GM10266 (cell line): ENCODE measurements at regions not wholly inside any gene's neighbourhood (a gene's known extent, or its start where the extent isn't known, plus 50 kb on each side); places are given as distances from the start of the nearest gene placed in this dataset.

Experiments used
- DNase-seq: peaks from one replicate; pipeline ENCODE4 v3.0.0; 2012; ENCODE audit errors: extremely low spot score
- TF ChIP-seq, protein P1 (sequence below): IDR thresholded peaks from 2 replicates; pipeline ENCODE4 v1.5.1; 2012; ENCODE audit warnings: mild to moderate bottlenecking, low read depth; ENCODE audit not compliant: control insufficient read depth, insufficient read depth; ENCODE audit errors: missing control alignments

GRCh38 chr13:103218253-103218652, 152.0 kb upstream of the SLC10A2 start:
- DNase-seq = no peak
- TF ChIP-seq, protein P1, sequence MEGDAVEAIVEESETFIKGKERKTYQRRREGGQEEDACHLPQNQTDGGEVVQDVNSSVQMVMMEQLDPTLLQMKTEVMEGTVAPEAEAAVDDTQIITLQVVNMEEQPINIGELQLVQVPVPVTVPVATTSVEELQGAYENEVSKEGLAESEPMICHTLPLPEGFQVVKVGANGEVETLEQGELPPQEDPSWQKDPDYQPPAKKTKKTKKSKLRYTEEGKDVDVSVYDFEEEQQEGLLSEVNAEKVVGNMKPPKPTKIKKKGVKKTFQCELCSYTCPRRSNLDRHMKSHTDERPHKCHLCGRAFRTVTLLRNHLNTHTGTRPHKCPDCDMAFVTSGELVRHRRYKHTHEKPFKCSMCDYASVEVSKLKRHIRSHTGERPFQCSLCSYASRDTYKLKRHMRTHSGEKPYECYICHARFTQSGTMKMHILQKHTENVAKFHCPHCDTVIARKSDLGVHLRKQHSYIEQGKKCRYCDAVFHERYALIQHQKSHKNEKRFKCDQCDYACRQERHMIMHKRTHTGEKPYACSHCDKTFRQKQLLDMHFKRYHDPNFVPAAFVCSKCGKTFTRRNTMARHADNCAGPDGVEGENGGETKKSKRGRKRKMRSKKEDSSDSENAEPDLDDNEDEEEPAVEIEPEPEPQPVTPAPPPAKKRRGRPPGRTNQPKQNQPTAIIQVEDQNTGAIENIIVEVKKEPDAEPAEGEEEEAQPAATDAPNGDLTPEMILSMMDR = no peak

DNA sequence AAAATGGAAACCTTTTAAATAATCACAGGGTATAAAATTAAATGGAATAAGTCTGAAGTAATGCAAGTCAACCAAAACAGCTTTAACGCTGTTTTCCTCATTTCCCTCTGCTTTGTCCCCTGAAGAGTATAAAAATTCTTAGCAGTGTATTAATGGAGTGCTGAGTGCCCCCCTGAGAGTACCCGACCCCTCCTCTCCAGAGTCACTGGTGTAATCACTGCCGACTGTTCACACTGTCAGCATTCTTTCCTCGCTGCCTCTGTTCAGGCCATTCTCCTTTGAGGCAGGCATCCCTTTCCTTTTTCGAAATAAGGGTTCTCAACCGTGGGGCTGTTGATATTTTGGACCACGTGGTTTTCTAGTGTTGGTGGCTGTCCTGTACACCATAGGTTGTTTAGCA, 146.9 kb upstream of the SLC10A2 start:
- no peak for DNase-seq
- TF ChIP-seq, protein P1 = no peak

DNA sequence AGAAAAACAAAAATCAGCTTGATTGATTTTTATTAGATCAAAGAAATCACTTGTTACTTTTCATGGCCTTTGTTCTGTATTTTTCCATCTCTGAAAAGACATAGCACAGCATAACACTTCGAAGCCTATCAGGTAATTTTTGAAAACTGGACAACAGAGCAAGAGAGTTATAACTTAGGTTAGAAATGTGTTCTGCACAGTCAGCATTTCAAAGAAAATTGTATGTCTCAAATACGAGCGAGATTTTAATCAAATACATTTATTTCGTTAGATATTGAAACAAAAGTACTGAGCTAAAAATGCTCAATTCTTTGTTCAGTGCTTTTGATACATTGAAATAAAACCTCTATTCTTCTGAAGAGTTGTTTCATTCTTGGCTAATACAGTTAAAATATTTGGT, 144.1 kb upstream of the SLC10A2 start:
- DNase-seq = no peak
- TF ChIP-seq, protein P1 = no peak

- no peak for DNase-seq
- TF ChIP-seq, protein P1 = no peak
Measured at GRCh38 chr13:103203735-103204330, 137.6 kb upstream of the SLC10A2 start.

GRCh38 chr13:103200118-103200885, 134.1 kb upstream of the SLC10A2 start:
- TF ChIP-seq, protein P1 = no peak

DNA sequence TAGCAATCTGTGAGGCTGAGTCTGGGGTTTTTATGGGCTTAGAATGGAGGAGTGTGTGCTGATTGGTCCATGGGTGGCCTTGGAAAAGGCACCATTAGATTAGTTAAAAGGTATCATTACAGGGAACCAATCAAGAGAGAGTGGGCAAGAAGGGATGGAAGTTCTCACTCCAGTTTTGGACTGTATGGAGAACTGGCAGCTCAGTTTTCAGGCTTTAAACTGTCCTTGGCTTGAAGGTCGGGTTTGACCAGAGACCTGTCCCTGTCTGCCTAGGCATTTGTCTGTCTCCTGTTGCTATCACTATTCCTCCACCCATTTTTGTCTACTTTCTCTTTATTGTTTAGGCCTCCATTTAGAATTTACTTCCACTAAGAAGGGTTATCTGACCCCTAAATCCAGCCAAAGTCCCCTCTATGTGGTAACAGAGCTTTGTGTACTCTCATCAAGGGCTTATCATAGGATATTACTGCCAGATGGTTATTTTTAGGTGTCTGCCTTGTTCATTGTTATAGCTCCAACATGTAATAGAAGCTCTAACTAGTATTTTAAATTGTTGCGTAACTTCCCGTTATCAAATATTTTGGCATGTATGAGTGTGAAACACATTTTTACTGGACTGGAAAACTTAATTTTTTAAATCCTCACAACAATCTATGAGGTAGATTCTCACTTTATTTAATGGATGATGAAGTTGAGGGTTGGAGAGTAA, 133.3 kb upstream of the SLC10A2 start:
- DNase-seq = no peak
- TF ChIP-seq, protein P1 = no peak

More at GRCh38 chr13:103200118-103200885, 134.1 kb upstream of the SLC10A2 start:
- no peak for DNase-seq

GRCh38 chr13:103196356-103196755, 130.1 kb upstream of the SLC10A2 start:
- TF ChIP-seq, protein P1 = no peak
- DNase-seq = no peak
